GM12801 (cell line): ENCODE measurements at regions not wholly inside any gene's neighbourhood (a gene's known extent, or its start where the extent isn't known, plus 50 kb on each side); places are given as distances from the start of the nearest gene placed in this dataset.

Source experiments
- CTCF ChIP-seq: IDR thresholded peaks from one replicate; pipeline ENCODE4 v1.5.1; 2011; ENCODE audit warnings: control low read depth; ENCODE audit not compliant: insufficient read length; ENCODE audit errors: extremely low read depth

DNA sequence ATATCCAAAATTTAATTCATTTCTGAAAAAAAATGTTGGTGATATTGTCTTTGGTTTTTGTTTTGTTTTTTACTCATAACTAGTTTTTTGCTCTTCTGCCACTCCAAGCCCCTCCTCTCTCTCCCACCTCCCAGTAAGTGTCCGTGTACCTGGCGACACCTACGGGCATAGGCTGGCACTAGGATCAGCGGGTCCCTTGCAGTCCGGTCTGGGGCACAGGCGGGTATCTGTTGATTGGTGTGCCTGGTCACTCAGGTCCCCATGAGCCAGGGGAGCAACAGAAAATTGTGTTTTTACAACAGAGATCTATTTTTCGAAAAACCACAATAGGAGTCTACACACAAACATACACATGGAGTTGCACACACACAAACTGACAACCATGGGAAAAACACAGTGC lies 104.8 kb downstream of the ZIC5 start:
- TF ChIP-seq CTCF = no peak

DNA sequence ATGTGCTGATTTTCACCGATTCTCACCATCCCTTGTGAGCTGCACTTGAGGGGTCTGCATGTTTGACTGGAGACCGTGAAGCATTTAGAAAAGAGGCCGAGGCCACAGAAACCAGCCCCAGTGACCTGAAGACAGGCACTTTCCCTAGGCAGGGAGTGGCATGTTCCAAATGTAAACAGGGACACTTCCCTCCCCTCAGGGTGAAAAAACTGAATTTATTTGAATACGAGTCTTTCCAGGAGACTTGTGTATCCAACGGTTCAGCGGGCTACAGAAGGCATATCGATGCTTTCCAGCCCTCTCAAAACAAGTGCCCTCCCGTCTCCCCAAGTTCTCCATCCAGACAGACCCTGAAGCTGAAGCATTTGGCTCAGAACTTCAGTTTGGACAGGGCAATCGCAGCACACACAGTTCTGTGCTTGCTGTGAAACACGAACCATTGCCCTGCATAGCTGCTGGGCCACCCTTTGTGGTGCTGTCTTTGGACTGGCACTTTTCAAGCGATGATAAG lies 106.1 kb downstream of the ZIC5 start:
- no peak for TF ChIP-seq CTCF

- no peak for TF ChIP-seq CTCF
Measured at GRCh38 chr13:99864627-99864990, 107.0 kb downstream of the ZIC5 start.

- TF ChIP-seq CTCF = no peak
Measured at GRCh38 chr13:99863789-99864626, 107.6 kb downstream of the ZIC5 start.

DNA sequence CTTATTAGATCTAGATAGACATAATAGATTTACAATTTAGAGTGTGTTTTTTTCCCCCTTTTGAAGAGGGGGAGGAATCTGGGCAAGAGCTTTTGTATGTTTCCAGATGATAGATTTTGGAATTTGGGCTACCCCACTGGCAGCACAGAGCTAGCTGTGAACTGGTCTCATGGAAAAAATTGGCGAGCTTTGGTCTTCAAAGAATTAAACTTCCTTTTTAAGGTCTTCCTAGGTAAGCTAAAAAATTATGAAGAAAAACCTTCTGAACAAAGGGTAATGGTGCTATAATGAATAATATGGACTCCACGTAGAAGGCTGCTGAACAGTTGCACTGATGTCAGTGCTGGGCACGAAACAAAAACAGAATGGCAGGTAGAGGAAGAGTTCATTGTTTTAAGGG lies 109.3 kb downstream of the ZIC5 start:
- no peak for TF ChIP-seq CTCF

- TF ChIP-seq CTCF = no peak
Measured at GRCh38 chr13:99861771-99862170, 109.8 kb downstream of the ZIC5 start.

GRCh38 chr13:99860745-99861144 lies 110.8 kb downstream of the ZIC5 start:
- TF ChIP-seq CTCF = no peak
